SK-N-SH (cell line): ENCODE measurements at regions not wholly inside any gene's neighbourhood (a gene's known extent, or its start where the extent isn't known, plus 50 kb on each side); places are given as distances from the start of the nearest gene placed in this dataset.

ENCODE experiments used
- ELF1 ChIP-seq: IDR thresholded peaks from 2 replicates; pipeline ENCODE4 v1.4.0; 2012
- EP300 ChIP-seq, 2 experiments: IDR thresholded peaks; 2 replicates each; pipeline versions ENCODE4 v1.4.0 to v1.6.1; 2012; ENCODE audit warnings: borderline replicate concordance in 1 of 2, low read depth in 1 of 2, low read length in 1 of 2
- FOXM1 ChIP-seq: IDR thresholded peaks from 2 replicates; pipeline ENCODE4 v1.4.0; 2012; ENCODE audit warnings: low read depth, mild to moderate bottlenecking
- GABPA ChIP-seq: IDR thresholded peaks from 2 replicates; pipeline ENCODE4 v1.4.0; 2012; ENCODE audit warnings: low read depth, mild to moderate bottlenecking
- JUND ChIP-seq: IDR thresholded peaks from 2 replicates; pipeline ENCODE4 v1.4.0; 2012
- MXI1 ChIP-seq: IDR thresholded peaks from 2 replicates; pipeline ENCODE4 v1.6.1; 2012; ENCODE audit warnings: mild to moderate bottlenecking, low read depth, low read length, improper control_type of control experiment
- POLR2AphosphoS5 ChIP-seq: IDR thresholded peaks from 2 replicates; pipeline ENCODE4 v1.6.1; 2012; ENCODE audit warnings: low read depth, low read length
- RAD21 ChIP-seq: IDR thresholded peaks from 2 replicates; pipeline ENCODE4 v1.6.1; 2012; ENCODE audit warnings: mild to moderate bottlenecking, low read length
- SMC3 ChIP-seq: IDR thresholded peaks from 2 replicates; pipeline ENCODE4 v1.6.1; 2012; ENCODE audit warnings: low read depth, low read length, improper control_type of control experiment
- TEAD4 ChIP-seq: IDR thresholded peaks from 2 replicates; pipeline ENCODE4 v1.4.0; 2012; ENCODE audit warnings: mild to moderate bottlenecking, borderline replicate concordance; ENCODE audit not compliant: insufficient read depth
- TF ChIP-seq, protein P1 (sequence below): fragments of 200-600 bp; sonication (generic); IDR thresholded peaks from 2 replicates; pipeline ENCODE4 v1.6.1; 2017; ENCODE audit warnings: antibody characterized with exemption, mild to moderate bottlenecking, moderate library complexity
- TF ChIP-seq, protein P2 (sequence below): IDR thresholded peaks from 2 replicates; pipeline ENCODE4 v1.4.0; 2012; ENCODE audit warnings: low read depth, borderline replicate concordance
- TF ChIP-seq, protein P3 (sequence below): IDR thresholded peaks from 2 replicates; pipeline ENCODE4; 2012

DNA sequence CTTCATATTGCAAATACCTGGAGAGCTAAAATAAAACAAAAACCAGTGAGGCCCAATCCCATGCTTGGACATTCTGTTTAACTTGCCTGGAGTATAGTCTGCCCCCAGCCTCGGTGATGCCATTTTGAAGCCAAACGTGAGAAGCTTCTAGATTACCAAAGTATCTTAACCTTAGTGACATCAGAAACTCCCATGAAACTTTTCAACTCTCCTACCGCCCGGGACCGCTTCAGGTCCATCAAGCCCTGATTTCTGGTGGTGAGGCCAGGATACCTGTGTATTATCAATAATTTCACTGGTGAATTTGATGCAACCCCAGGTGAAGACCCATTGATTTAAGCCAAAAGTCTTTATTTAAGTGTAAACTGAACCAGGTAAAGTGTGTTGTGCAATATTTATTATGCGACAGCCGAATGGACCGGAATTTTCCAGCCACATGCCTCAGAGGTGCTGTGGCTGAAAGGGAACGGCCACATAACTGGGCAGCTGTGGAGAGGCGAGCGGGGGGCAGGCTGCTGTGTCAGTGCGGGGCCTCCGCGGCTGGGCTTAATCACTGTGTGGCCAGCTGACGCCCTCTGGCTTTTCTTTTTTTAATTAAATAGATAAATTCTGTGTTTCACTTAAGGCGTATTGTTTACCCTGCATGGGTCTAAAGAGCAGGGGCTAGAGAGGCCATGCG lies 385.5 kb upstream of the B3GAT1 start:
- TF ChIP-seq FOXM1 (no peak), JUND (no peak), MXI1 (no peak), TEAD4 (no peak), SMC3 (no peak), POLR2AphosphoS5 (no peak), ELF1 (no peak), EP300 (IDR thresholded peaks at IDR 0.05; ENCODE audit: borderline replicate concordance in 1 of 2, low read depth in 1 of 2, low read length in 1 of 2) (no peak), RAD21 (no peak), GABPA (no peak)
- TF ChIP-seq, protein P1, sequence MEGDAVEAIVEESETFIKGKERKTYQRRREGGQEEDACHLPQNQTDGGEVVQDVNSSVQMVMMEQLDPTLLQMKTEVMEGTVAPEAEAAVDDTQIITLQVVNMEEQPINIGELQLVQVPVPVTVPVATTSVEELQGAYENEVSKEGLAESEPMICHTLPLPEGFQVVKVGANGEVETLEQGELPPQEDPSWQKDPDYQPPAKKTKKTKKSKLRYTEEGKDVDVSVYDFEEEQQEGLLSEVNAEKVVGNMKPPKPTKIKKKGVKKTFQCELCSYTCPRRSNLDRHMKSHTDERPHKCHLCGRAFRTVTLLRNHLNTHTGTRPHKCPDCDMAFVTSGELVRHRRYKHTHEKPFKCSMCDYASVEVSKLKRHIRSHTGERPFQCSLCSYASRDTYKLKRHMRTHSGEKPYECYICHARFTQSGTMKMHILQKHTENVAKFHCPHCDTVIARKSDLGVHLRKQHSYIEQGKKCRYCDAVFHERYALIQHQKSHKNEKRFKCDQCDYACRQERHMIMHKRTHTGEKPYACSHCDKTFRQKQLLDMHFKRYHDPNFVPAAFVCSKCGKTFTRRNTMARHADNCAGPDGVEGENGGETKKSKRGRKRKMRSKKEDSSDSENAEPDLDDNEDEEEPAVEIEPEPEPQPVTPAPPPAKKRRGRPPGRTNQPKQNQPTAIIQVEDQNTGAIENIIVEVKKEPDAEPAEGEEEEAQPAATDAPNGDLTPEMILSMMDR: no peak
- TF ChIP-seq, protein P2, sequence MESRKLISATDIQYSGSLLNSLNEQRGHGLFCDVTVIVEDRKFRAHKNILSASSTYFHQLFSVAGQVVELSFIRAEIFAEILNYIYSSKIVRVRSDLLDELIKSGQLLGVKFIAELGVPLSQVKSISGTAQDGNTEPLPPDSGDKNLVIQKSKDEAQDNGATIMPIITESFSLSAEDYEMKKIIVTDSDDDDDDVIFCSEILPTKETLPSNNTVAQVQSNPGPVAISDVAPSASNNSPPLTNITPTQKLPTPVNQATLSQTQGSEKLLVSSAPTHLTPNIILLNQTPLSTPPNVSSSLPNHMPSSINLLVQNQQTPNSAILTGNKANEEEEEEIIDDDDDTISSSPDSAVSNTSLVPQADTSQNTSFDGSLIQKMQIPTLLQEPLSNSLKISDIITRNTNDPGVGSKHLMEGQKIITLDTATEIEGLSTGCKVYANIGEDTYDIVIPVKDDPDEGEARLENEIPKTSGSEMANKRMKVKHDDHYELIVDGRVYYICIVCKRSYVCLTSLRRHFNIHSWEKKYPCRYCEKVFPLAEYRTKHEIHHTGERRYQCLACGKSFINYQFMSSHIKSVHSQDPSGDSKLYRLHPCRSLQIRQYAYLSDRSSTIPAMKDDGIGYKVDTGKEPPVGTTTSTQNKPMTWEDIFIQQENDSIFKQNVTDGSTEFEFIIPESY: no peak
- TF ChIP-seq, protein P3, sequence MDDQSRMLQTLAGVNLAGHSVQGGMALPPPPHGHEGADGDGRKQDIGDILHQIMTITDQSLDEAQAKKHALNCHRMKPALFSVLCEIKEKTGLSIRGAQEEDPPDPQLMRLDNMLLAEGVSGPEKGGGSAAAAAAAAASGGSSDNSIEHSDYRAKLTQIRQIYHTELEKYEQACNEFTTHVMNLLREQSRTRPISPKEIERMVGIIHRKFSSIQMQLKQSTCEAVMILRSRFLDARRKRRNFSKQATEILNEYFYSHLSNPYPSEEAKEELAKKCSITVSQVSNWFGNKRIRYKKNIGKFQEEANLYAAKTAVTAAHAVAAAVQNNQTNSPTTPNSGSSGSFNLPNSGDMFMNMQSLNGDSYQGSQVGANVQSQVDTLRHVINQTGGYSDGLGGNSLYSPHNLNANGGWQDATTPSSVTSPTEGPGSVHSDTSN: no peak
